HG03045 (cell line): ENCODE measurements at regions not wholly inside any gene's neighbourhood (a gene's known extent, or its start where the extent isn't known, plus 50 kb on each side); places are given as distances from the start of the nearest gene placed in this dataset.
A peak's percentile ranks its signal among the peaks of the same experiment; 100 is the strongest.

Source experiments
- ATAC-seq: cut with Tn5 transposase; IDR thresholded peaks from one replicate; pipeline ENCODE4 v1.9.1; 2021; ENCODE audit warnings: mild to moderate bottlenecking, moderate library complexity; ENCODE audit not compliant: unreplicated experiment

- ATAC-seq, result no peak
Observed at GRCh38 chr3:106018929-106019550, 150.2 kb upstream of the CBLB start.

DNA sequence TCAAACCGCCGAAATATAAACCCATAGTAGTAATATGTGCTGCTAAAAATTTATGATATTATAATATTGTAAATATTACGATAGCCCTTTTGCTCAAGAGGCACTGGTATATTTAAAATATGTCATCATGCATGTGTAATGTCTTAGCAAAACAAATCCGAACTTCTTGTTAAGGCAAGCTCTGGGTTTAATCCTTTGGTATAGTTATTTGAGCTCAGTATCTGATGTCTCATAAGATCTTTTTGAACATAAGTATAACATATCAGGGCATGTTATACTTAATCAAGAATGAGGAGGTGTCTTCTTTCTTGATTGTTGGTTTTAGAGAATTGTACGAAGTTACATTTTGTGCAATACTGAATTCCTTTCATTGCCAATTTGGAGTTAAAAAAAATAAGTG, 154.1 kb upstream of the CBLB start:
- ATAC-seq, result no peak

DNA sequence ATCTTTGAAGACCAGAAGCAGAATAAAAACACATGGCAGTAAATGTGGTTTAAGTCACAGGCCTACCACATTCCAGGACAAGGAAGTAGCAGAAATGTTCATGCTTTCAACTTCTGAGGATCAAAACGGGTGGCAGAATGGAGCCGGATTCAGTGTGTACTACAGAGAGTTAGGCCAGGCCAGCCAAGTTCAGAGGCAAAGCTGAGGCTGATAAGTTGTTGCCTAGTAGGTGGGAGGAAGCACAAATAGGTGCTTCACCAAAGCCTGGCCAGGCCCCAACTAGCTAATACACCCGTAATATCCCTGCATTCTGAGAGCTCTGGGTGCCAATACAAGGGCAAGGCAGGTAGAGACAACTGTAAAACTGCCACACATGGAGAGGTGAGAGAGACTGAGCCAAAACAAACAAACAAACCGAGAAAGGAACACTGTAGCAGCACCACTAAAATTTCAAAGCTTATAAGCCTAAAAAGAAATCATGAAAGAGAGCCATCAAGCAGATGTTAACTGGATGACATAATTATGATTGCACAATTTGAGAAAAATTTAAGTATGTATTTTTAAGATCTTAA, 156.4 kb upstream of the CBLB start:
- ATAC-seq, result no peak

GRCh38 chr3:106029954-106030626, 161.3 kb upstream of the CBLB start:
- no peak for ATAC-seq

- ATAC-seq, result no peak
Observed at GRCh38 chr3:106030627-106030963, 161.8 kb upstream of the CBLB start.

DNA sequence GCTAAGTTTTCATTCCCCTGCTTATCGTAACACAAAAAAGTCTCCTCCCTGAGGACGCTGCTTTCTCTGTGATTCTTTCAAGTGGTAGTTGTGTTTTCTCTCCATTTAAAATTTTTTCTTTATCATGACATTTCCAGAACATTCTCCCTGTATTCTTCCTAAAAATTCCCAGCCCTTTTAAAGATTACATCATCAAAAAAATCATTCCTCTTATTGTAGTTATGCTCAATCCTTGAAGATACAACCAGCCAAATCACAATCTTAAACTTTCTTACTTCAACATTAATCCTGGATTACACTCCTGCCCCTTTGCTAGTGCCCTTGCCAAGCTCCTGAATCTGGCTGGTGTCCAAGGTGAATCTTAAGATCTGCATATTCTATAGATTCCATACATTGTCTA, 163.7 kb upstream of the CBLB start:
- ATAC-seq, result no peak

DNA sequence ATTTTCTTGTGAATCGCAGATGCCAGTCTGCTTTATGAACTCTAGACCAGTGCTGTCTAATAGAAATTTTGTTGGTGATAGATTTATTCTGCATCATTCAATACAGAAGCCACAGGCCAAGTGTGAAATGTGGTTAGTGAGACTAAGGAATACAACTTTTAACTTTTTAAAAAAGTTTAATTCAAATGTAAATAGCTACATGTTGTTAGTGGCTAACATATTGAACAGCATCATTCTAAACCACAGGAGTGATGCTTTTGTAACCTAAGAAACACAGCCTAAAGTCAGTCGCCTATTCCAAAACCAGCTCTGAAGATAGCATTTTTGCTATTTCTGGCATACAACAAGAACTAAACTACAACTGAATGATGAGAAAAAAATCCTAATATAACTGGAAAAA, 164.8 kb upstream of the CBLB start:
- ATAC-seq, result no peak

- no peak for ATAC-seq
Observed at GRCh38 chr3:106034313-106034712, 165.5 kb upstream of the CBLB start.

DNA sequence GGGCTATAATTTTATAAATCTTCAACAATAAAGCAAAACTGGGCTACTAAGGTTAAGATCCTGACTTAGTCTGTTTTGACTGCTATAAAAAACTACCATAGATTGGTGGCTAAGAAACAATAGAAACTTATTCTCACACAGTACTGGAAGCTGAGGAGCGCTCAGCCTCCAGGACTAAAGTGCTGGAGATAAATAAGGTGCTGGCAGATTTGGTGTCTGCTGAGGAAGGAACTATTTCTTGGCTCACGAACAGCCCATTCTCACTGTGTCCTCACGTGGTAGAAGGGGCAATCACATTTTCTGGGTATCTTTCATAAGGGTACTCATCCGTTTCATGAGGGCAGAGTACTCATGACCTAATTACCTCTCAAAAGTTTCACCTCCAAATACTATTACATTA, 166.8 kb upstream of the CBLB start:
- ATAC-seq, result no peak

GRCh38 chr3:106036696-106037095, 167.9 kb upstream of the CBLB start:
- no peak for ATAC-seq

DNA sequence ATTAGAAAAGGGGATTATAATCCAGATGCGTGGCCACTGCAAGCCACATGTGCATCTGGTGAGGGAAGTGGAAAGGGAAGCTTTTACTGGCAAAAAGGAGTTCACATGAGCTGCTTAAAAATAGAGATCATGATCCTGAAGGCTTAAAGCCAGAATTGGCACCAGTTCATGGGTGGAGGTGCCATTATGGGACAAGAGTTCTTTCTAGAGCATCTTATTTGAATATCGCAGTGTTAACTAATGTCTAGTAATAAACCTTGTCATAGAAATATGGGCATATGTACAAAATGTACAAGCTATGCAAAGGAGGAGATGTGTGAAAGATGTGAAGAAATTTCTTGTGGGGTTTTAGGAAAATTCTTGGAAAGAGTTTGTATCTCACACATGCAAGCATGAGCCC, 178.4 kb upstream of the CBLB start:
- ATAC-seq, result no peak

DNA sequence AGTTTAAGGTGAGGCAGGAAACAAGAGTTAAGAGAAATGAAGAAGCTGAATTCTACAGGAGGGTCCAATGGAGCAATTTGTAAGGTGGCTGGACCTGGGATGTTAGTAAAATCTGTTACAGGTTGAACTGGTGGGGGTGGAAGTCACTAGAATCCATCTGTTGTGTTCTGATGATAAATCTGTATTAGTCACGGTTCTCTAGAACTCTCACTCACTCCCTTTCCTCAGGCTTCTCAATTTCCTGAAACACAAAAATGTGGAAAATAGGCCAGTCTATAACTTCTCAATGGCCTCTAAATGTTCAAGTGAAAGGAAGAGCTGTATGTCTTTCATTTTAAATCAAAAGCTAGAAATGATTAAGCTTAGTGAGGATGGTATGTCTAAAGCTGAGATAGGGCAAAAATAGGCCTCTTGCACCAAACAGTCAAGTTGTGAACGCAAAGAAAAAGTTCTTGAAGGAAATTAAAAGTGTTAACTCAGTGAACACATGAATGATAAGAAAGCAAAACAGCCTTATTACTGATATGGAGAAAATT, 180.2 kb upstream of the CBLB start:
- ATAC-seq, result no peak

DNA sequence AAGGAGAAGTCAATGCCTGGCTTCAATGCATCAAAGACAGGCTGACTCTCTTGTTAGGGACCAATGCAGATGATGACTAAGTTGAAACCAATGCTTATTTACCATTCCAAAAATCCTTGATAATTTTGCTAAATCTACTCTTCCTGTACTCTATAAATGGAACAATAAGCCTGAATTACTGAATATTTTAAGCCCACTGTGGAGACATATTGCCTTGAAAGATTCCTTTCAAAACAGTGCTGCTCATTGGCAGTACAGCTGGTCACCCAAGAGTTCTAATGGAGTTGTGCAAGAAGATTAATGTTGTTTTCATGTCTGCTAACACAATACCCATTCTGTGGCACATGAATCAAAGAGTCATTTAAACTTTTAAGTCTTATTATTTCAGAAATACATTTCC, 181.0 kb upstream of the CBLB start:
- ATAC-seq, result no peak

DNA sequence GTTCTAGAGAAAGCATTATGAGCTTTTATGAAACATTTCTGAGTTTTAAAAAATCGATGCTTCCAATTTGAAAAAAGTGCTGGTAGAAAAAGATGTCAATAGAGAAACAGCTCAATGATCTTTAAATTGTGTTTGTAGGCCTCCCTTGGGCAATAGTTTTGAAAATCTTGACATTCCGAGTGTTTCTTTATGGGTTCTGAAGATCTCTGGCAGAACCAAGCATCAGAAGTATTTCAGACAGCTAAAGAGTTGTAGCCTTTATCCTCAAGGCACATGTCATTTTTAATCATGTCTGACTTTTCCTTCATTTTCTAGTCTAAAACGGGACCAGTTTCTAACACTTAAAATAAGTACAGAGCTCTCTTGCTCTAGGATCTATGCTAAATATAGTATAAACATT, 188.1 kb upstream of the CBLB start:
- no peak for ATAC-seq

- ATAC-seq, result no peak
Observed at GRCh38 chr3:106058475-106058874, 189.7 kb upstream of the CBLB start.

DNA sequence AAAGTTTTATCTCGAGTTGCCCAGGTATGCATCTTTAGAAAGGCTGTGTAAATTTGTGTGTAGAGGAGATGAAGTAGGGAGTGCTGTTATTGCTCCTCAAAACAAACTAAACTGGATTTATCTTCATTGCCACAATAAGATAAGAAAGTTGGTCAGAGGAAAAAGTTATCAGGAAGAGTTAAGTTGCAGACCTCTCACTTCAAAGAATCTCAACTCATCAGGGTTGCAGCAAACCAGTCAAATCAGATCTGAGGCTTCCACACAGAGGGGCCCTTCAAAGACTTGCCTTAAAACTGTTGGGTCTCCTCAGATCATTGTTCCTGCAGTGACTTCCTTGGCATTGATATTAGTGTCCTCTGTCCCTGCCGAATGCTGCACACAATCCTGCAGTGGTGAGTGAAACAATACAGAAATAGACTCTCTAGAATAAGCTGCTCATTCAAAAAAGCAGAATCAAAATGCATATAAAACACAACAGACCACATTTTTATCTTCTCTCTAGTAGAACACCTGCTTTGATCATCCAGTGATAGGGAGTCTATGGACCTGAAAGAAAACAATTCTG, 191.2 kb upstream of the CBLB start:
- no peak for ATAC-seq

- ATAC-seq, result no peak
Observed at GRCh38 chr3:106063909-106064308, 195.1 kb upstream of the CBLB start.

DNA sequence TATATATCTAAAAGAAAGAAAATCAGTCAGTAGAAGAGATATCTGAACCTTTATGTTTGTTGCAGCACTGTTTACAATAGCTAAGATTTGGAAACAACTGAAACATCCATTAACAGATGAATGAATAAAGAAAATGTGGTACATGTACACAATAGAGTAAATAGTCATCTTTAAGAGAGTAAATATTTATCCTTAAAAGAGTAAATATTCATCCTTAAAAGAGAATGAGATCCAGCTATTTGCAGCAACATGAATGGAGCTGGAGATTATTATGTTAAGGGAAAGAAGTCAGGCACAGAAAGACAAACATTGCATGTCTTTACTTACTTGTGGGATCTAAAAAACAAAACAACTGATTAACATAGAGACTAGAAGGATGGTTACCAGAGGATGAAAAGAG, 197.0 kb upstream of the CBLB start:
- ATAC-seq, result no peak

DNA sequence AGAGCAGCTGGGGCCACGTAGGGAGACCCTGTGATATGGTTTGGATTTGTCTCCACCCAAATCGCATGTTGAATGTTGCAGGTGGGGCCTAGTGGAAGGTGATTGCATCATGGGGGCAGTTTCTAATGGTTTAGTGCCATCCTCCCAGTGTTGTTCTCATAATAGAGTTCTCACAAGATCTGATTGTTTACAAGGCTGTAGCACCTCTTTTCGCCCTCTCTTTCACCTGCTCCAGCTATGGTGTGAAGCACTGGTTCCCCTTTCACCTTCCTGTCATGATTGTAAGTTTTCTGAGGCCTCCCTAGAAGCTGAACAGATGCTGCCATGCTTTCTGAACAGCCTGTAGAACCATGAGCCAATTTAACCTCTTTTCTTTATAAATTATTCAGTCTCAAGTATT, 198.9 kb upstream of the CBLB start:
- ATAC-seq, result peak; percentile 65

DNA sequence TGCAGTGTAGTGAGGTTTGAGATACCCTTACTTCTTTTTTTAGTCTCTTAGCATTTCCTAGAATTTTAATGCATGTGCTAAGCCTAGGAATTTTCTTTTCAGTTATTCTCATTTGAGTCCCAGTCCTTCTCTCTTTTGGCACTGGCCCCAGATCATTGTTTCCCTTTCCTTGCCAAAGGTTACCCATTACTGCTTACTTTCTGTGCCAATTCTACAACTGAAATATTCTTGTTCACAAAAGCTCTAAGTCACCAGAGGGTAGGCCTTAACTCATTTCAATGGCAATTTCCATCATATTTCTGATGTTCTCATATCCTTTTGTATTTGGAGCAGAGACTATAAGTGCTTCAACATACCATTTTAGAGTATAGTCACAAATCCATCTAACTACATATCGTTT, 199.6 kb upstream of the CBLB start:
- ATAC-seq, result no peak

DNA sequence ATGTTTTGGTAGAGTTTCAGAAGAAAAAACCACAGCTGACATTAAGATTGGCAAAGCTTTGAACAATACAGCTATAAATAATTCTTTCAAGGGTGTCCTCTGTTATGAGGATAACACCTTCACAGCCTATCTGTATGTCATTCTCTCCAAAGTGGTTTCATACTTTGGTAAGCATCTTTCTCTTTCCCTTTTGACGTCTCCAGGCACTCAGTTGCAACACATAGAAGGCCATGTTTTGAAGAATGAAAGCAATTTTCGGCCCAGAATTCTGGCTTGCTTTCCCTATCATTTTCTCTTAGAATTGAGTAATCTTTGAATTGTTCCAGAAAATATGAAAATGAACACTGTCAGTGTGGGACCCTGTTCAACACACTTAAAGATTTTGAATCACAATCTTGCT, 200.0 kb upstream of the CBLB start:
- ATAC-seq, result peak; percentile 88

GRCh38 chr3:106070187-106070586, 201.4 kb upstream of the CBLB start:
- ATAC-seq, result no peak
